ENCODE measurements at regions not wholly inside any gene's neighbourhood (a gene's known extent, or its start where the extent isn't known, plus 50 kb on each side); places are given as distances from the start of the nearest gene placed in this dataset.
"Not testable (repeated sequence)": the region's sequence is repeated elsewhere in the genome, so short reads cannot be mapped to it uniquely, and the experiment has no call there.

DNA sequence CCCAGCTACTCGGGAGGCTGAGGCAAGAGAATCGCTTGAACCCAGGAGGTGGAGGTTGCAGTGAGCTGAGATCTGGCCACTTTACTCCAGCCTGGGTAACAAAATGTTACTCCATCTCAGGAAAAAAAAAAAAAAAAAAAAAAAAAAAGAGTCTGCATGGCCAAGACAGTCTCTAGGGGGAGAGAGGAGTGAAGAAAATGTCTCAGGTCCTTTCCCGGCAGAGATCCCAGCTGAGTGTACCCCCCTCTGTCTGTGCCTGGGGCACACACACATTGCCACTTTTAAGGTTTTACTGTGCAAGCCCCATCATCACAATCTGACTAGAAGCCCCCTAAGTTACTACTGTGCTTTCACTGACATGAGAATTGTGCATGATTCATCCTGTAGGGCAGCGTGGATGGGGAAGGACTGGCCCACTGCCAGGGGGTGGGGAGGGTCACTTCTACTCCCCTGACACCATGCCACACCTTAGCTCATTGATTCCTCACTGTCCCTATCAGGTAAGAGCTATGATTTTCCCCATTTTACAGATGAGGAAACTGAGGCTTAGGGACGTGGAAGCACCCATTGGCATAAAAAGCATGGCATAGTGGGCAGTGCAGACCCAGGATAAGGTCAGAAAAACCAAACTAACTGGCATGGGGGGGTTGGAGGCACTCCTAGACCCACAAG is 102.3 kb upstream of the LARP1 start:
- no peak for DNase-seq

- not testable (repeated sequence) for DNase-seq
These were observed 103.4 kb upstream of the LARP1 start for GRCh38 chr5:154651795-154652194.

GRCh38 chr5:154648706-154649105 is 106.5 kb upstream of the LARP1 start:
- no peak for DNase-seq

DNA sequence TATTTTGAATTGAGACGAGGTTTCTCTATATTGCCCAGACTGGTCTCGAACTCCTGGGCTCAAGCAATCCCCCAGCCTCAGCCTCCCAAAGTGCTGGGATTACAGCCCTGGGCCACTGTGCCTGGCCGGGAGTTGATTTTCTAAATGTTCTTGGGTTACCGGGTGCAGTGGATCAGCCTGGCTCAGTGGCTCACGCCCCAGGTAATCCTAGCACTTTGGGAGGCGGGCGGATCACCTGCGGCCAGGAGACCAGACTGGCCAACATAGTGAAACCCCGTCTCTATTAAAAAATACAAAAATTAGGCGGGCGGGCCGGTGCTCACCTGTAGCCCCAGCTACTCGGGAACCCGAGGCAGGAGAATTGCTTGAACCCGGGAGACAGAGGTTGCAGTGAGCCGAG is 106.9 kb upstream of the LARP1 start:
- DNase-seq: no peak

DNA sequence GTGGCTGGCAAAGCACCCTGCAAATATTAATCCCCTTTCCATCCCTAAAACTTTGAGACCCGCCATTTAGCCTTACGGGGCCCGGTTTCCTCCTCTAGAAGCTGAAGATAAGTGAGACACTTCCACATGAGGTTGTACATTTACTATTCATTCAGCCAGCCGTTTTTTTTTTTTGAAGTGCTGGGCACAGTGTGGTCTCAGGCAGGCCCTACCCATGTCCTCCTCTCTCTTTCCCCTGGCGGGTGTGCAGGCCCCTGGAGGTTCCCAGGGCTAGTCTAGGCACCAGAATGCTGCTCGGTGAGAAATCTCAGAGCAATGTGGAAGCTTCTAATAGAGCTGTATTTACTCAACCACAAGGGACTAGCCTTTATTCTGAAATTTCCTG is 107.4 kb upstream of the LARP1 start:
- no peak for DNase-seq

- DNase-seq: peak; percentile 13
These were observed 107.9 kb upstream of the LARP1 start for GRCh38 chr5:154647114-154647760.

DNA sequence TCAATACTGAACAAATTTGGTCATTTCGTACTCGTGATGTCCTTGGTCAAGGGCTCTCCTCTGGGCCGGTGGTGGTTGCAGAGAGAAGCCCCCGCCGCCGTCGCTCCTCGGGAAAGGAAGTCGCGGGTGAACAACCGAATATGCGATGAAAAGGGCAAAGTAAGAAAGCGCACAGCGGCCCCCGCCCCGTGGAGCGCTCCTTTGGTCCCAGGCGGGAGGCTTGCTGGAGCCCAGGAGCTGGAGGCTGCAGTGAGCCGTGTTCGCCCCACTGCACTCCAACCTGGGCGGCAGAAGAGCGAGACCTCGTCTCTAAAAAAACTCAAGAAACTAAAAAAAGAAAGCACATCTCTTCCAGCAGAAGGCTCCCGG is 108.4 kb upstream of the LARP1 start:
- DNase-seq: no peak

GRCh38 chr5:154644745-154645411 is 110.3 kb upstream of the LARP1 start:
- no peak for DNase-seq

DNA sequence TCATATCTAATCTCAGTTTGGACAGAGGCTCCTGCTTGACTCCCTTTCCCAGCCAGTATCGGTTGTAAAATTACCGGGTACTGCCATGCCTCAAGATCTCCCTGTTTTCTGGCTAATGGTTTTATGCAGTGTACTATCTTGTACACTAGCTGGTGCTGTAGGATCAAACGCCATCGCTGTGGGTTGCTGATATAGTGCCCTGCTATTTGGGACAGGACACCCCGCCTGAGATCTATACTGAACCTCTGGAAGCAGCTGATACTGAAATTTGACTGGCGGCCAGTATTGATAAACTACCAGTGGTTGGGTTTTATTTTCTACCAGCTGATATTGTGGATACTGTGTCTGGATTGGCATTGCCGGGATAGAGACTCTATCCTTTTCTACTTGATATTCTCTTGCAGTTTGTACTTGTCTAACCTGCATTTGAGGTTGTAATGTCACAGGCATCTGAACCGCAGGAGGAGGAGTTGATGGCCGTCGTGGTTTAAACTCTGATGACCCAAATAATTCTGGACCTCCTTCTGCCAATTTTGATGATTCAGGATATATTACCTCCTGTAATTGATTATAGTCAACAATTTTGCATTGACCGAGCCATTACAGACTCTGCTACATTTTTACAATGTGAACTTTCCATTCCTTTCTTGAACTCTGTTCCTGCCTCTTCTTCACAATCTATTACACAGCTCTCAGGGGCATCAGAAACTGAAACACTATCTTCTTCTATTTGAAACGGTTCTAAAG is 112.5 kb upstream of the LARP1 start:
- DNase-seq: no peak

GRCh38 chr5:154640213-154640831 is 114.9 kb upstream of the LARP1 start:
- DNase-seq: peak; percentile 20

GRCh38 chr5:154636786-154637185 is 118.4 kb upstream of the LARP1 start:
- DNase-seq: not testable (repeated sequence)

GRCh38 chr5:154636271-154636670 is 118.9 kb upstream of the LARP1 start:
- DNase-seq: not testable (repeated sequence)

- not testable (repeated sequence) for DNase-seq
These were observed 121.4 kb upstream of the LARP1 start for GRCh38 chr5:154633744-154634143.

- no peak for DNase-seq
These were observed 124.0 kb upstream of the LARP1 start for GRCh38 chr5:154631141-154631540.

DNA sequence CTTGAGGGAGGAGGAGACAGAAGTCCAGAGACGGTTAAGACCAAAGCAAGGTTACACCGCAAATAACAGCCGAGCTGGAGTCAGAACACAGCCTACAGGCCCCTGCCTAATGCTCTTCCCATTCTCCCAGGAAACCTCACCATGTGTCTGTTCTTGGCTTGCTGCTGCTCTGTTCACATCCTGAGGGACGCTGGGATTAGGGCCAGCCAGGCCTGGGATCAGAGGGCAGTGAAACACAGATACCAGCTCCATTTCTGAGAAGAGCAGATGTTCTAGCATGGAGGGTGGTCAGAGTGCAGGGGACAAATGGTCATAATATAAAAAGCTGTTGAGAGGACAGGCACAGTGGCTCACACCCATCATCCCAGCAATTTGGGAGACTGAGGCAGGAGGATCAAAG is 124.8 kb upstream of the LARP1 start:
- DNase-seq: no peak

- no peak for DNase-seq
These were observed 126.5 kb upstream of the LARP1 start for GRCh38 chr5:154628685-154629084.

- no peak for DNase-seq
These were observed 127.2 kb upstream of the LARP1 start for GRCh38 chr5:154627698-154628678.

DNA sequence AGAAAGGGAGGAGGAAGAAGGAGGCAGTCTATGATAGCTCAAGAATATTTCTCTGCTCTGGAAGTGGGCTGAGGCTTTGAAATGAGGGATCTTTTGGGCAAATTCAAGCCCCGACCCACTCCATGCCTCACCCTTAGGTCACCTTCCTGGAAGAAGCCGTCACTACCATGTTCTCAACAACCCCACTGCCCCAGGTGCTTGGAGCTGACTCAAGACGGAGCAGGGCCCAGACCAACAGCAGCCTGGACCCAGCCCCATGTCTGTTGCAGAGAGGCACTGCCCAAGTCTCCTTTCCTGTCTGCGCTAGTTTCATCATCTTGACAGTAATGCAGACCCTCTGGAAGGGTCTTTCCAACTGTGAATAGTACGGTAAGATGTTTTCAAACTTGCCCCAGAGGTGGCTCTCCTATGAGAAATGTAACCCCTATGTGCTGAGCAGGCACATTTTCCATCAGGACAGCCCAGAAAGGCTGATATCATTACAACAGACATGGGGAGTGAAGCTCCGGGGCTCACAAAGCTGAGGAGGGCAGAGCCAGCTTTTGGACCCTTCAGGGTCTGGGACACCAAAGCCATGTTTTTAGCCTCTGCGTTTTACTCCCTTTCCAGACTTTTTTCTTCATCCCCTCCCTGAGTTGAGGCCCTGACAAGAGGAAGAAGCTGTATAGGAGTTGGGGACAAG is 128.2 kb upstream of the LARP1 start:
- no peak for DNase-seq

GRCh38 chr5:154625031-154625430 is 130.1 kb upstream of the LARP1 start:
- no peak for DNase-seq

- no peak for DNase-seq
These were observed 130.8 kb upstream of the LARP1 start for GRCh38 chr5:154624341-154624740.

DNA sequence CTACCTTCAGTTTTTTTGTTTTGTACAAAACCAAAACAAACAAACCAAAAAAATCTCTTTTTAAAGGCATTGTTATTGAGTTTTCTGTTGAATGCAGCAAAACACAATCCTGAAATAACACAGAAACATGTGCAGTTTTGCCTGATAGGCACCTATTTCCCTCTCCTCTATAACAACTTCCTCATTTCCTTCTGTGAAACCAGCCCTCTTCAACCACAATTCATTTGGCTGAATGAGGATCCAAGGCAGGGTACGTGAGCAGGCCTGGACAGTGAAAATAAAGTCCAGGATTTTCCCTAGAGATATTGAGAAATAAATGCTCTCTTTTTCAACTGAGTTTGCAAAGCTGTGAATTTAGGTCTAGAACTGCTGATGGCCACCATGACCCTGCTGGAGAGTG is 134.8 kb upstream of the LARP1 start:
- DNase-seq: no peak

Measured in CD4-positive, alpha-beta T cell treated with Interleukin-12 subunit alpha and Interleukin-12 subunit beta, for 1 hour (primary cell).